Large intestine (tissue), 3 donors: ENCODE measurements at regions not wholly inside any gene's neighbourhood (a gene's known extent, or its start where the extent isn't known, plus 50 kb on each side); places are given as distances from the start of the nearest gene placed in this dataset.
A peak's percentile ranks its signal among the peaks of the same experiment; 100 is the strongest.
"Not testable (repeated sequence)": the region's sequence is repeated elsewhere in the genome, so short reads cannot be mapped to it uniquely, and the experiment has no call there.

Experiments used
- DNase-seq, 2 donors: peaks; one replicate each; pipeline versions ENCODE4 v3.0.0 to v3.0.0-alpha.2; 2013
- H3K27ac ChIP-seq: one replicate; pipeline ENCODE4 v1.5.1; 2013; ENCODE audit warnings: low read length
- H3K27me3 ChIP-seq: 2 replicates; pipeline ENCODE4 v1.6.1; 2013; ENCODE audit warnings: low read length; ENCODE audit not compliant: control insufficient read depth, insufficient read depth
- H3K36me3 ChIP-seq: 2 replicates; pipeline ENCODE4 v1.6.1; 2013; ENCODE audit warnings: low read length; ENCODE audit not compliant: control insufficient read depth, insufficient read depth
- H3K4me1 ChIP-seq: one replicate; pipeline ENCODE4 v1.6.1; 2013; ENCODE audit warnings: low read length; ENCODE audit not compliant: control insufficient read depth, insufficient read depth
- H3K4me3 ChIP-seq: one replicate; pipeline ENCODE4 v1.5.1; 2013; ENCODE audit warnings: low read length
- H3K9me3 ChIP-seq: one replicate; pipeline ENCODE4 v1.6.1; 2013; ENCODE audit warnings: mild to moderate bottlenecking, low read depth, low read length, moderate library complexity; ENCODE audit not compliant: control insufficient read depth
- WGBS: methylation state at CpG from one replicate; pipeline ENCODE4 v1.1.5; 2013; ENCODE audit warnings: low lambda C conversion rate; ENCODE audit not compliant: insufficient coverage; 5-methylcytosine and 5-hydroxymethylcytosine counted together

DNA sequence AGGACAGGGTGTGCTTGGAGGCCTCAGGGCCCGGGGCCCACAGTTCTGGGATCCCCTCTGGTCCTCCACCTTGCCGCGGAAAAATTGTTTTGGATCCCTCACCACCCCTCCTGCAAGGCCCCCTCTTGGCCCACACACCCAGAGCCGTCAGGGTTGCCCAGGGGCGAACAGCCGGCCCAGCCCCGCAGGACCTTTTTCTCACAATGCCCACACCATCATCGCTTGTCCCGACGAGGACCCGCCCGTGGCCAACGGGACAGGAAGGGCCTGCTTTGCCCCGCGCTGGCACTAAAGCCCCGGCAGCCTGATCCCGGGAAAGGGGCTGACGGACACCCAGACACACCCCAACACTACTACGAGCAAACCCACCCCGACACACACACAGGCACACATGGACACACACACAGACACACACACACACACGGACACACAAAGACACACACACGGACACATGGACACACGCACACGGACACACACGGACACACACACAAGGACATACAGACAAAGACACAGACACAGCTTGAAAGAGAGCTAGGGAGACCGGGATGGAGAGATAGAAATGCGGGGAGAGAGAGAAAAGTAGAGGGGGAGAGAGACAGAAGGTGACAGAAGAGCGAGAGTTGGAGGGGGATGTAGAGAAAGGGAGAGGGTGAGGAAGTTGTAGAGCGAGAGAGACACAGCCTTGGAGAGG, 1493.5 kb upstream of the DEFB115 start:
- no peak overlapping the region for H3K27ac ChIP-seq
- no peaks in the 10 kb centered on the region for H3K27me3 ChIP-seq
- 31% methylated on average over 2 of the region's 29 CpGs for WGBS
- DNase-seq = no peak
- H3K4me1 ChIP-seq = no peaks in the 10 kb centered on the region
- H3K36me3 ChIP-seq = no peaks in the 10 kb centered on the region
- peaks cover 20% of the 10 kb centered on the region for H3K9me3 ChIP-seq
- H3K4me3 ChIP-seq = no peak overlapping the region

DNA sequence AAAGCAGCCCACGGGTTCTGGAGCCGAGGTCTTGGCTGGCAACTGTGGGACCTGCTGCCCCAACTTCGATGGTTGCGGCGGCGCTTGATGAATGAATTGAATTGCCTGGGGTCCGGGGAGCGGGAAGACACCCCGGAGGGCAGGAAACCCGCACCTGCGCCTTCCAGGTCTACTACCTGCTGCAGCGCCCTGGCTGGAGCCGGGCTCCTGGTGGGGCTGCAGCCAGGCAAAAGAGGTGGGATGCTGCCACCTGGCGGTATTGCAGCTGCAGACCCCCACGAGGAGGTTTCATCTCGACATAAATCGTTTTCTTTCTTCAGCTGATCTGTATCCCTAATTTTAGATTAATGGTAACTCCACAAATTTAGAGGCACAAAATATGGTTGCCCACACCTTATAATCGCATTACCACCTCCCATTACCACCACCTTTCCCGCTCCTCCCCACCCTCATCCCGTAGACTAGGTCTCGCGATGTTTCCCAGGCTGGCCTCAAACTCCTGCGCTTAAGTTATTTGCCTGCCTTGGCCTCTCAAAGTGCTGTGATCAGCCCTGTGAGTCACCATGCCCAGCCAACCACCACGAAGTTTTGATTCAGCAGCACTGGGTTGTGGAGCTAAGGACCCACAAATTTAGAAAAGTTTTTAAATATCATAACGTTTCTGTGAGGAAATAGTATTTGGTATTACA, 1492.4 kb upstream of the DEFB115 start:
- peaks cover 20% of the 10 kb centered on the region for H3K9me3 ChIP-seq
- peak in 1 of 2 donors; percentile 40 for DNase-seq
- not testable (repeated sequence) for H3K4me3 ChIP-seq, H3K36me3 ChIP-seq, H3K27ac ChIP-seq, H3K27me3 ChIP-seq, H3K4me1 ChIP-seq
- 7% methylated on average over 5 of the region's 25 CpGs for WGBS

DNA sequence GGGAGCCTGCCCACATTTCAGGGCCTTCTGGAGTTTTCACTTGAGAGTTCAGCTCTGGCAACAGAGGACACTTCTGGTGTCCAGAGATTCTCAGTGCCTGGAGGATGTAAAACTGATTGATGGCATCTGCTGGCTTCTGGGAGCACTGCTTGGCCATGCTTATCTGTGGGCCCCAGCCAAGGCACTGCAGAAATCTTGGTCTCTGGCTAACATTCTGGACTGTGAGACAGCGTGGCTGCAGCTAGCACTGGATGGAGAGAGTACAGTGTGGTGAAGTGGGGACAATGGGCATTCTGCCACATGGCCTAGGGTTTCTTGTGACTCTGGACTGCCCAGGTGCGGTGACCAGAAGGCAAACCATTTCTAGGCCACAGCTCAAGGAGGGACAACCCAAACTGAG, 1479.4 kb upstream of the DEFB115 start:
- H3K27ac ChIP-seq, H3K4me3 ChIP-seq, H3K27me3 ChIP-seq, H3K4me1 ChIP-seq, DNase-seq, H3K36me3 ChIP-seq, H3K9me3 ChIP-seq: not testable (repeated sequence)
- no CpG with 5 or more reads among the region's 2 CpGs for WGBS

DNA sequence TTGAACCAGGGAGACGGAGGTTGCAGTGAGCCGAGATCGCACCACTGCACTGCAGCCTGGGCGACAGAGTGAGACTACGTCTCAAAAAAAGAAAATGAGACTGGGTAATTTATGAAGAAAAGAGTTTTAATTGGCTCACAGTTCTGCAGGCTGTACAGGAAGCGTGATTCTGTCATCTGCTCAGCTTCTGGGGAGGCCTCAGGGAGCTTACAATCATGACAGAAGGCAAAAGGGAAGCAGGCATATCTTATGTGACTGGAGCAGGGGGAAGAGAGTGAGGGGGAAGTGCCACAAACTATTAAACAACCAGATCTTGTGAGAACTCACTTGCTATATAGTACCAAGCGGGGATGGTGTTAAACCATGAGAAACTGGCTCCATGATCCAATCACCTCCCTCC, 1476.2 kb upstream of the DEFB115 start:
- H3K4me1 ChIP-seq, H3K36me3 ChIP-seq, H3K4me3 ChIP-seq, DNase-seq, H3K27me3 ChIP-seq, H3K9me3 ChIP-seq, H3K27ac ChIP-seq: not testable (repeated sequence)
- WGBS = no CpG with 5 or more reads among the region's 7 CpGs

DNA sequence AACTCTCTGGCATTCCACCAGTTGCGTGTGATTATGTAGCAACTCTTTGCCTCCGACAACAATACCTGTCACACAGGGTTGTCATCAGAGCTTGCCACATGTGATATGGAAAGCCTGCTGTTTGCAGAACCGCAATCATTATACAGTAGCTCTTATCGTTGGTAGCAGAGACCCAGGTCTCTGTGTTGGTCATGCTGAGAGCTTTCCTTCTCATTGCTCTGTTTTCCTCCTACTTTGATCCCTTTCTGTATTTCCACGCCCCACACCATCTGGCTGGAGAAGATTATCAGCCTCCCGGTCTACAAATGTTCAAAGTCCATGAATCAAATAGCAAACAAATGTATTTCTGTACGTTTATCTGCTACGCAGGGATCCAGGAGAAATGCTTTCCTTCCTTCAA, 1475.6 kb upstream of the DEFB115 start:
- not testable (repeated sequence) for H3K4me3 ChIP-seq, H3K27me3 ChIP-seq, H3K4me1 ChIP-seq, DNase-seq, H3K9me3 ChIP-seq, H3K27ac ChIP-seq, H3K36me3 ChIP-seq
- WGBS = 50% methylated on average over 2 of the region's 8 CpGs

DNA sequence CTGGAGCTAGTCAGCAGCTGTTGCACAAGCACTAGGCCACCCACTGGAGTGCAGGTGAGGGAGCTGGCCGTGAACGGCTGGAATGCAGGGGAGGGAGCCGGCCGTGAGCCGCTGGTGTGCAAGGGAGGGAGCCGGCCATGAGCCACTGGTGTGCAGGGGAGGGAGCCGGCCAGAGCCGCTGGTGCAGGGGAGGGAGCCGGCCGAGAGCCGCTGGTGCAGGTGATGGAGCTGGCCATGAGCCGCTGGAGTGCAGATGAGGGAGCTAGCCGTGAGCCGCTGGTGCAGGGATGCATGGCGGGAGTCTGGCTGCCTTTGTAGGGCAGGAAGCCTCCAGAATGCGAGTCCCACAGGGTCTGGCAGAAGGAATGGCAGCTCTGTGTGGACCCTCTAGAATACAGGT, 1470.0 kb upstream of the DEFB115 start:
- H3K4me3 ChIP-seq, H3K9me3 ChIP-seq, H3K27ac ChIP-seq, H3K36me3 ChIP-seq, H3K27me3 ChIP-seq, DNase-seq, H3K4me1 ChIP-seq: not testable (repeated sequence)
- no CpG with 5 or more reads among the region's 16 CpGs for WGBS

DNA sequence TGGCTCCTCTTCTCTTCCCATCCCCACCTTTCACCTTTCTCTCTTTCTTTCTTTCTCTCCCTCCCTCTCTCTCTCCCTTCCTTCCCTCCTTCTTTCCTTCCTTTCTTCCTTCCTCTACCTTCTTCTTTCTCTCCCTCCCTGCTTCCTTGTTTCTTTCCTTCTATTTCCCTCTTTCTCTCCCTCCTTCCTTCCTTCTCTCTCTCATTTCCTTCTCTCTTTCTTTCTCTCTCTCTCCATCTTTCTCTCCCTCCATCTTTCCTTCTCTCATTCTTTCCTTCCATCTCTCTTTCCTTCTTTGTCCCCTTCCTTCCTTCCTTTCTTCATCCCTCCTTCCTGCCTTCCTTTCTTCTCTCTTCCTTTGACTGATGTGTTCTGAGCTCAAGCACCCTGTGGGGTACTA, 1467.0 kb upstream of the DEFB115 start:
- H3K27ac ChIP-seq = no peak overlapping the region
- peaks cover 4% of the 10 kb centered on the region for H3K9me3 ChIP-seq
- H3K4me3 ChIP-seq = no peak overlapping the region
- DNase-seq = no peak
- no peaks in the 10 kb centered on the region for H3K4me1 ChIP-seq
- H3K27me3 ChIP-seq = no peaks in the 10 kb centered on the region
- no peaks in the 10 kb centered on the region for H3K36me3 ChIP-seq

DNA sequence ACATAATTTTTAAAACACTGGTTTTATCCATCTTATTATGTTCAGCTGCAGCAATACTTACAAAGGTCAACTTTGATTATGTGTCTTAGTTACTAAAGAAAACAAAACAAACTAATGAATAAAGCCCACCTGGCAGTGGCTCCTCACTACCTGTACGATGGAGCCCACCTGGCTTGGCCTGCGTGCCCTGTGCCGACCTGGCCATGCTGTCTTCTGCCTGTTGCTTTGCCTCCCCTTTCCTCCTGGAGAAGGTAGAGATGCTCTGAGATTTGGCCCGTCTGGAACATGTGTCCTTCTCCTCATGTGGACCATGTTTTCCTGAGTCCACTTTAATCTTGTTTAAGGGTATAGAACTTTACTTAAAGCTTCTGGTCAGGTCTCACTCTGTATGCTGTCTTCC, 1426.0 kb upstream of the DEFB115 start:
- not testable (repeated sequence) for H3K4me1 ChIP-seq, DNase-seq, H3K27me3 ChIP-seq, H3K27ac ChIP-seq, H3K4me3 ChIP-seq, H3K36me3 ChIP-seq, H3K9me3 ChIP-seq
- WGBS = no CpG with 5 or more reads among the region's 4 CpGs

DNA sequence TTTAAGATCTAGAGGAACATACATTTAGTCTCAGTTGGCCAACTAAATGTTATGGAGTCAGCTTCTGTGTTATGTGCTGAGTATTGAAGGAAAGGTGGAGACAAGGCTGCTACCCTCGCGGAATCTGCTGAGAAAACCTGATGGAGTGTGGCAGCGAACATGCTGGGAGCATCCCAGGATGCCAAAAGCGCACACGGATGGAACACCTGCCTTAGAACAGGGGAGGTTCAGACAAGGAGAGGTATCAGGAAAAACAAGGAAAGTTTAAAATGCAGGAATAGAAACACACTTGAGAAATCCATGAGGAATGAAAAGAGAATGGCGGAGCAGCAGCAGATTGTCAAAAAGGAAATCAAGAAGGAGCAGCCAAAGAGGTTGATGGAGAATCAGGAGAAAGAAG, 1389.5 kb upstream of the DEFB115 start:
- not testable (repeated sequence) for H3K4me3 ChIP-seq, H3K4me1 ChIP-seq, DNase-seq, H3K9me3 ChIP-seq, H3K27ac ChIP-seq, H3K36me3 ChIP-seq, H3K27me3 ChIP-seq
- WGBS = 65% methylated on average over 5 of the region's 6 CpGs

DNA sequence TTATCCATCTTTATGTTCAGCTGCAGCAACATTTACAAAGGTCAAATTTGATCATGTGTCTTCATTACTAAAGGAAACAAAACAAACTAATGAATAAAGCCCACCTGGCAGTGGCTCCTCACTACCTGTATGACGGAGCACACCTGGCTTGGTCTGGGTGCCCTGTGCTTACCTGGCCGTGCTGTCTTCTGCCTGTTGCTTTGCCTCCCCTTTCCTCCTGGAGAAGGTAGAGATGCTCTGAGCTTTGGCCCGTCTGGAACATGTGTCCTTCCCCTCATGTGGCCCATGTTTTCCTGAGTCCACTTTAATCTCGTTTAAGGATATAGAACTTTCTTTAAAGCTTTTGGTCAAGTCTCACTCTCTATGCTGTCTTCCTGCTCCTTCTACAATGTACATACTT, 1388.8 kb upstream of the DEFB115 start:
- 65% methylated on average over 2 of the region's 4 CpGs for WGBS
- not testable (repeated sequence) for H3K4me3 ChIP-seq, H3K9me3 ChIP-seq, H3K27ac ChIP-seq, DNase-seq, H3K4me1 ChIP-seq, H3K36me3 ChIP-seq, H3K27me3 ChIP-seq

DNA sequence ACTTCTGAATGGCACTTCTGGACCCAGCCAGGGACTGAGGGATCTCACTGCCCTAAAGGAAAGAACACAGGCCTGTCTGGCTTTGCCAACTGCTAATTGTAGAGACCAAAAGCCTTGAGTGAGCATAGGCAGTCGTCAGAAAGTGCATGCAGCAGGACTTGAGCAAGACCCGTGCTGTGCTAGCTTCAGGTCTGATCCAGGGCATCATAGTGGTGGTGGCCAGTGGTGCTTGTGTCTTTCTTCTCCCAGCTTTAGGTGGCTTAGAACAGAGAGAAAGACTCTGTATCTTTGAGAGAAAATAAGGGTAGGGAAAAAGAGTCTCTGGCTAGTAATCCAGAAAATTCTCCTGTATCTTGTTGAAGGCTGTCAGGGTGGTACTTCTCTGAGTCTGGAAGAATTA, 1385.6 kb upstream of the DEFB115 start:
- H3K9me3 ChIP-seq = peaks cover 30% of the 10 kb centered on the region
- not testable (repeated sequence) for H3K27ac ChIP-seq, H3K4me1 ChIP-seq, H3K27me3 ChIP-seq, DNase-seq, H3K36me3 ChIP-seq, H3K4me3 ChIP-seq
- no CpG with 5 or more reads among the region's 2 CpGs for WGBS
